ENCODE measurements at regions not wholly inside any gene's neighbourhood (a gene's known extent, or its start where the extent isn't known, plus 50 kb on each side); places are given as distances from the start of the nearest gene placed in this dataset.
A peak's percentile ranks its signal among the peaks of the same experiment; 100 is the strongest.
"Not testable (repeated sequence)": the region's sequence is repeated elsewhere in the genome, so short reads cannot be mapped to it uniquely, and the experiment has no call there.

GRCh38 chr16:35754391-35755369, 2295.3 kb downstream of the TP53TG3F start:
- DNase-seq = no peak

GRCh38 chr16:35788381-35788780, 2329.0 kb downstream of the TP53TG3F start:
- no peak for DNase-seq

GRCh38 chr16:35792516-35793285, 2333.3 kb downstream of the TP53TG3F start:
- no peak for DNase-seq

- peak; percentile 1 for DNase-seq
These were observed 2334.2 kb downstream of the TP53TG3F start for GRCh38 chr16:35793601-35794000.

GRCh38 chr16:35794896-35795295, 2335.5 kb downstream of the TP53TG3F start:
- DNase-seq = peak; percentile 9

- DNase-seq = no peak
These were observed 2336.1 kb downstream of the TP53TG3F start for GRCh38 chr16:35795361-35796029.

- peak; percentile 3 for DNase-seq
These were observed 2338.4 kb downstream of the TP53TG3F start for GRCh38 chr16:35797811-35798210.

GRCh38 chr16:35798885-35799426, 2339.5 kb downstream of the TP53TG3F start:
- DNase-seq = peak; percentile 52

- not testable (repeated sequence) for DNase-seq
These were observed 2345.1 kb downstream of the TP53TG3F start for GRCh38 chr16:35804465-35804864.

- DNase-seq = no peak
These were observed 2363.9 kb downstream of the TP53TG3F start for GRCh38 chr16:35823342-35823741.

GRCh38 chr16:35841632-35842031, 2382.2 kb downstream of the TP53TG3F start:
- DNase-seq = no peak

GRCh38 chr16:35862242-35862641, 2402.8 kb downstream of the TP53TG3F start:
- DNase-seq = no peak

- no peak for DNase-seq
These were observed 2409.2 kb downstream of the TP53TG3F start for GRCh38 chr16:35868630-35869029.

- no peak for DNase-seq
These were observed 2414.1 kb downstream of the TP53TG3F start for GRCh38 chr16:35873472-35873871.

GRCh38 chr16:35881654-35882053, 2422.2 kb downstream of the TP53TG3F start:
- DNase-seq = no peak

- no peak for DNase-seq
These were observed 2447.0 kb downstream of the TP53TG3F start for GRCh38 chr16:35906440-35906839.

GRCh38 chr16:35908152-35908551, 2448.7 kb downstream of the TP53TG3F start:
- DNase-seq = no peak

- no peak for DNase-seq
These were observed 2449.5 kb downstream of the TP53TG3F start for GRCh38 chr16:35908942-35909341.

- no peak for DNase-seq
These were observed 2450.0 kb downstream of the TP53TG3F start for GRCh38 chr16:35909351-35909954.

GRCh38 chr16:35910409-35910808, 2451.0 kb downstream of the TP53TG3F start:
- DNase-seq = no peak

- no peak for DNase-seq
These were observed 2452.5 kb downstream of the TP53TG3F start for GRCh38 chr16:35911899-35912298.

GRCh38 chr16:35931722-35932121, 2472.3 kb downstream of the TP53TG3F start:
- DNase-seq = no peak
